NCI-H2171 treated with DMSO at 0.1 percent for 48 hours (cell line): ENCODE measurements at regions not wholly inside any gene's neighbourhood (a gene's known extent, or its start where the extent isn't known, plus 50 kb on each side); places are given as distances from the start of the nearest gene placed in this dataset.

Source experiments
- DNase-seq: peaks from one replicate; lab custom pipeline; 2025; lab: John Stamatoyannopoulos, UW

GRCh38 chr3:124602980-124603627, 127.1 kb upstream of the UMPS start:
- no peak for DNase-seq

GRCh38 chr3:124605781-124606579, 124.3 kb upstream of the UMPS start:
- no peak for DNase-seq

- DNase-seq = no peak
Observed at GRCh38 chr3:124607163-124607562, 123.1 kb upstream of the UMPS start.

- no peak for DNase-seq
Observed at GRCh38 chr3:124609402-124609801, 120.8 kb upstream of the UMPS start.

GRCh38 chr3:124610130-124610529, 120.1 kb upstream of the UMPS start:
- no peak for DNase-seq

- DNase-seq = no peak
Observed at GRCh38 chr3:124611520-124611919, 118.7 kb upstream of the UMPS start.

- no peak for DNase-seq
Observed at GRCh38 chr3:124615896-124616543, 114.2 kb upstream of the UMPS start.

- DNase-seq = no peak
Observed at GRCh38 chr3:124617177-124617576, 113.1 kb upstream of the UMPS start.

- no peak for DNase-seq
Observed at GRCh38 chr3:124619887-124620599, 110.2 kb upstream of the UMPS start.

GRCh38 chr3:124620600-124621063, 109.6 kb upstream of the UMPS start:
- DNase-seq = no peak

GRCh38 chr3:124621498-124621897, 108.8 kb upstream of the UMPS start:
- no peak for DNase-seq

GRCh38 chr3:124625074-124625473, 105.2 kb upstream of the UMPS start:
- no peak for DNase-seq

- DNase-seq = no peak
Observed at GRCh38 chr3:124627501-124627908, 102.7 kb upstream of the UMPS start.

- DNase-seq = no peak
Observed at GRCh38 chr3:124628863-124629262, 101.4 kb upstream of the UMPS start.

GRCh38 chr3:124629497-124629896, 100.8 kb upstream of the UMPS start:
- DNase-seq = no peak

- no peak for DNase-seq
Observed at GRCh38 chr3:124630960-124631359, 99.3 kb upstream of the UMPS start.

GRCh38 chr3:124631727-124632126, 98.5 kb upstream of the UMPS start:
- peak; percentile 36 for DNase-seq

- no peak for DNase-seq
Observed at GRCh38 chr3:124632566-124633140, 97.6 kb upstream of the UMPS start.

GRCh38 chr3:124633524-124633923, 96.7 kb upstream of the UMPS start:
- DNase-seq = no peak

GRCh38 chr3:124634210-124635168, 95.8 kb upstream of the UMPS start:
- no peak for DNase-seq

GRCh38 chr3:124635169-124635539, 95.1 kb upstream of the UMPS start:
- no peak for DNase-seq
